ENCODE measurements at regions not wholly inside any gene's neighbourhood (a gene's known extent, or its start where the extent isn't known, plus 50 kb on each side); places are given as distances from the start of the nearest gene placed in this dataset.

DNA sequence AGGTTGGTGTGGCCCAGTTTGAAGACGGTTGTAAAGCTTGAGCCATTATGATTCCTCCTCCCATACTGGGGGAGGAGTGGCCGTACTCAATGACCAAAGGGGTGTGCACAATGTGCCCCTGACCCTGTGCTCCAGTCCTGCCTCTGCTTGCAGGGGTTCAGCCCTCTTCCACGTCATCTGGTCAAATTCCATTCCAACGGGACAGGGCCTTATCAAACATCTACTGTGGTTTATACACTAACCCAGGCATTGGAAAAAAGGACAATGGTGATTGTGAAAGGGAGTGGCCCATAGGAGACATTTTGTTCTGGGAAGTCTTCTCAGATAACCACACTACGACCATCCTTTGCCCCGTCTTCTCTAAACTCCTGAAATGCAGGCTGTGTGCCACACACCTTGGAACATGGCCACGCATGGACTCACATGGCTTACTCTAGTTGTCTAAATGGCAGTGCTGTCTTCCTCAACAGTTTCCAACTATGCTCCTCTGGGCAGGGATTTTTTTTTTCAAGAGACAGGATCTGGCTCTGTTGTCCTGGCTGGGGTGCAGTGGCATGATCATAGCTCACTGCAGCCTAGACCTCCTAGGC lies 103.0 kb downstream of the JCAD start:
- TF ChIP-seq EZH2 (IDR thresholded peaks at IDR 0.05) (no peak), POLR2AphosphoS5 (IDR thresholded peaks at IDR 0.05; ENCODE audit: borderline replicate concordance, low read depth, low read length) (no peak), FOXP2 (optimal IDR thresholded peaks at IDR 0.05; ENCODE audit: control extremely low read depth, extremely low read length, insufficient read depth) (no peak)

Data from SK-N-MC (cell line).